Gastroesophageal sphincter (tissue), 4 donors: ENCODE measurements at regions not wholly inside any gene's neighbourhood (a gene's known extent, or its start where the extent isn't known, plus 50 kb on each side); places are given as distances from the start of the nearest gene placed in this dataset.

Source experiments
- ATAC-seq: fragments of 150-250 bp; one replicate; pipeline ENCODE4 v1.9.1; 2016; ENCODE audit warnings: mild to moderate bottlenecking, moderate library complexity
- H3K27ac ChIP-seq, 4 donors: fragments of 200-600 bp; sonication (generic) in 3 of 4; 1 replicate in 3 of 4; 2 replicates in 1 of 4; pipeline ENCODE4 v1.5.1; 2016 to 2019
- H3K27me3 ChIP-seq: fragments of 200-600 bp; sonication (generic); one replicate; pipeline ENCODE4 v1.5.1; 2019
- H3K36me3 ChIP-seq, 2 donors: fragments of 200-600 bp; sonication (generic); one replicate each; pipeline ENCODE4 v1.5.1; 2019; ENCODE audit warnings: control low read depth in 1 of 2
- H3K4me1 ChIP-seq, 3 donors: fragments of 200-600 bp; sonication (generic); 1 replicate in 2 of 3; 2 replicates in 1 of 3; pipeline ENCODE4 v1.5.1; 2016 to 2019; ENCODE audit warnings: control low read depth in 2 of 3
- H3K4me3 ChIP-seq, 2 donors: fragments of 200-600 bp; sonication (generic); one replicate each; pipeline ENCODE4 v1.5.1; 2019; ENCODE audit warnings: mild to moderate bottlenecking in 1 of 2, moderate library complexity in 1 of 2
- H3K9me3 ChIP-seq, 3 donors: fragments of 200-600 bp; sonication (generic); one replicate each; pipeline ENCODE4 v1.5.1; 2017 to 2019; ENCODE audit warnings: control low read depth in 2 of 3
- EP300 ChIP-seq: sonication (generic); formaldehyde crosslinking; IDR thresholded peaks from one replicate; pipeline ENCODE4 v1.6.1; 2017; ENCODE audit warnings: antibody characterized with exemption, mild to moderate bottlenecking
- POLR2A ChIP-seq, 2 donors: fragments of 450-650 bp; IDR thresholded peaks; one replicate each; pipeline ENCODE4 v1.6.1; 2017; ENCODE audit warnings: antibody characterized with exemption in 2 of 2, mild to moderate bottlenecking in 2 of 2, moderate library complexity in 1 of 2
- POLR2AphosphoS5 ChIP-seq: sonication (generic); formaldehyde crosslinking; IDR thresholded peaks from one replicate; pipeline ENCODE4 v1.6.1; 2017; ENCODE audit warnings: antibody characterized with exemption
- WGBS, 2 donors: methylation state at CpG; one replicate each; pipeline ENCODE4 v1.1.5; 2018; ENCODE audit warnings: low coverage in 1 of 2; 5-methylcytosine and 5-hydroxymethylcytosine counted together
- TF ChIP-seq, protein P1 (sequence below), 4 experiments: fragments of 200-600 bp in 2 of 4; fragments of 450-650 bp in 2 of 4; sonication (generic) in 1 of 4; IDR thresholded peaks; one replicate each; pipeline ENCODE4 v1.5.1; 2017 to 2019; ENCODE audit warnings: antibody characterized with exemption in 4 of 4, mild to moderate bottlenecking in 2 of 4, moderate library complexity in 2 of 4

DNA sequence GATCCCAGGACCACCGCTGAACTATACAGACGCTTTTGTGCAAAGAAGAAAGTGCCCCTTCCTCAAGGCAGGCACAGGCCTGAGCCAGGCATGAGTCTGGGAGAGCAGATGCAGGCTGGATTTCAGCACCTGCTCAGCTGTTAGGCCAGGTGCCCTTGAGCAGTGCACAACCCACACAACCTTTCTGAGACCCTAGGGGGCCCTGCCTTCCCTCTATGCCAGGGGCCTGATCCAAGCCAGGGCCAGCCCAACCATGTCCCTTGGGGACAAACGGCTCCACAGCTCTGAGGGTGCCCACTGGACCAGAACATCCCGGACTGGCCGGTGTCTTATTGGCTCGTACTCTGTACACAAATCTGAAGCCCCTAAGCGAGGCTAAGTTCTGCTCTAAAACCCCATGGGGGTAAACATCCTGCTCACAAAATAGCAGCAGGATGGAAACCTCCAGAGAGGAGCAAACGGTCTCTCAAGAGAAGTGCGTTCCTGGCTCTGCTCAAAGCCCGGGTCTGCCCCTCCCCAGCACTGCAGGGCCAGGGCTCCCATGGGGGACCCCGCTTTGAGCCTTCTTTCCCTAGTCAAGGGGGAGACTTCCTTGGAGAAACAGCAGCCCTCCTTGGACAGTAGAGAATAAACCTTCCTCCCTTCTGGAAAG lies 275.1 kb downstream of the NPHP4 start:
- Histone ChIP-seq H3K36me3 (no peaks in the 10 kb centered on the region), H3K9me3 (peaks cover 0 to 14% (median 0%) of the 10 kb centered on the region in 3 donors), H3K4me1 (peaks cover 0 to 4% (median 0%) of the 10 kb centered on the region in 3 donors), H3K27ac (no peak overlapping the region), H3K4me3 (no peak overlapping the region), H3K27me3 (peaks cover 52% of the 10 kb centered on the region)
- ATAC-seq = no peak
- WGBS, 2 donors = no CpG with 5 or more reads among the region's 11 CpGs
- TF ChIP-seq, protein P1, sequence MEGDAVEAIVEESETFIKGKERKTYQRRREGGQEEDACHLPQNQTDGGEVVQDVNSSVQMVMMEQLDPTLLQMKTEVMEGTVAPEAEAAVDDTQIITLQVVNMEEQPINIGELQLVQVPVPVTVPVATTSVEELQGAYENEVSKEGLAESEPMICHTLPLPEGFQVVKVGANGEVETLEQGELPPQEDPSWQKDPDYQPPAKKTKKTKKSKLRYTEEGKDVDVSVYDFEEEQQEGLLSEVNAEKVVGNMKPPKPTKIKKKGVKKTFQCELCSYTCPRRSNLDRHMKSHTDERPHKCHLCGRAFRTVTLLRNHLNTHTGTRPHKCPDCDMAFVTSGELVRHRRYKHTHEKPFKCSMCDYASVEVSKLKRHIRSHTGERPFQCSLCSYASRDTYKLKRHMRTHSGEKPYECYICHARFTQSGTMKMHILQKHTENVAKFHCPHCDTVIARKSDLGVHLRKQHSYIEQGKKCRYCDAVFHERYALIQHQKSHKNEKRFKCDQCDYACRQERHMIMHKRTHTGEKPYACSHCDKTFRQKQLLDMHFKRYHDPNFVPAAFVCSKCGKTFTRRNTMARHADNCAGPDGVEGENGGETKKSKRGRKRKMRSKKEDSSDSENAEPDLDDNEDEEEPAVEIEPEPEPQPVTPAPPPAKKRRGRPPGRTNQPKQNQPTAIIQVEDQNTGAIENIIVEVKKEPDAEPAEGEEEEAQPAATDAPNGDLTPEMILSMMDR (IDR thresholded peaks at IDR 0.05) = no peak
- TF ChIP-seq POLR2AphosphoS5 = no peak
- no peak for TF ChIP-seq POLR2A (IDR thresholded peaks at IDR 0.05)
- TF ChIP-seq EP300 = no peak

DNA sequence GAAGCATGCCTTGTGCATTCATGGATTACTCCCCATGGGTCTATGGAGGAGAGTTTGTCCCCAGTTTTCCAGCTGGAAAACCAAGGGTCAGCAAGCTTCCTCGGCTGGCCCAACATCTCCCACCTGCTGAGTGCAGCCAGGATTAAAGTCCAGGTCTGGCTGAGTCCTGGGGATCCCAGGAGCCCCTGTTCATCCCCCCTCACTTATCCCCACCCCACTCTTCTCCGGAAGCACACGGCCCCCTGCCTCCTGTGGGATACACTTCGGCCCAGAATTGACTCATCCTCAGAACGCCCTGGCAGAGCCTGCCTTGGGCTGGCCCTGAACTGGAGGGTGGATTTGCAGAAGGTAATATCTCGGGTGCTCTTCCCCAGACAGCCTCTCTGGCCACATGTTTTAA lies 276.1 kb downstream of the NPHP4 start:
- peaks cover 0 to 14% (median 0%) of the 10 kb centered on the region in 3 donors for H3K9me3 ChIP-seq
- 80 to 92% methylated on average over 2 to 5 of the region's 6 CpGs for WGBS, 2 donors
- no peak overlapping the region for H3K4me3 ChIP-seq
- peaks cover 55% of the 10 kb centered on the region for H3K27me3 ChIP-seq
- no peak for ATAC-seq
- TF ChIP-seq, protein P1 (IDR thresholded peaks at IDR 0.05) = no peak
- TF ChIP-seq POLR2AphosphoS5 (no peak), EP300 (no peak)
- peaks cover 0 to 4% (median 0%) of the 10 kb centered on the region in 3 donors for H3K4me1 ChIP-seq
- no peak overlapping the region for H3K27ac ChIP-seq
- no peaks in the 10 kb centered on the region for H3K36me3 ChIP-seq

DNA sequence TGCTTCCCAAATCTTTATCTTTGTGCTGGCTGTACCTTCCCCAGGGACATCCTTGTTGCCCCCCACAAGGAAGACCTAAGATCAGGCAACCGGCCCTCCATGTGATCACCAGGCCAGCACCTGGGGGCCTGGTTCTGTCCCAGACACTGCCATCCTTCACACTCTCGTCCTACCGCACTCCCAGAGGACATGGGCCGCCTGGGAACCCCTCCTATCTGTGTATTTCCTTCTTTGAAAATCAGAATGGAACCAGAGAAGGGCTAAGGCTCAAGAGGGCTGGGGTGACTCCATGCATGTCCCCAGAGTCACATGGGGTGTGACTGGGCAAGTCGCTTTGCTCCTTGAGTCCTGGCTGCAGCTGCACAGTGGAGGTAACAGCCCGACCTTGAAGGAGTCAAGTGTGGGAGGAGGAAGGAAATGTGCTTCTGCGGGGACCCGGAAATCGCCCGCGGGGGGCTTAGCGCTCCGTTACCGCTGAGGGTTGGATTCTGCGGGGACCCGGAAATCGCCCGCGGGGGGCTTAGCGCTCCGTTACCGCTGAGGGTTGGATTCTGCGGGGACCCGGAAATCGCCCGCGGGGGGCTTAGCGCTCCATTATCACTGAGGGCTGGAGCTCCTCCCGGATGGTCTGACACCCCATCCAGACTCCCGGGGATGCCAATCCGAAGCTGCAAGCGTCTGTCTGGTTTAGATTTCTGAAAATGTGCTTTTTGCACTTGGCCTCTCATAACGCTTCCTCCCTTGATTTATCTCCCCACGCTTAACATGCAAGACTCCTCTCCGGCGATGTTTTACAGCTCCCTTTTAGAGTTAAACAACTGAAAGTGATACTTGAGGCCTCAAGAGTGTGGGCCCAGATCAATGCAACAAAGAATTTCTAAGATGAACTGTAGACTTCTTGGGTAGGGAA lies 278.9 kb downstream of the NPHP4 start:
- Histone ChIP-seq H3K9me3 (peaks cover 0 to 14% (median 0%) of the 10 kb centered on the region in 3 donors), H3K27ac (no peak overlapping the region), H3K4me3 (no peak overlapping the region), H3K4me1 (no peaks in the 10 kb centered on the region), H3K36me3 (no peaks in the 10 kb centered on the region), H3K27me3 (peaks cover 51% of the 10 kb centered on the region)
- ATAC-seq = no peak
- 88 to 95% methylated on average over 8 to 26 of the region's 36 CpGs for WGBS, 2 donors
- TF ChIP-seq POLR2A (IDR thresholded peaks at IDR 0.05) (no peak), POLR2AphosphoS5 (no peak), EP300 (no peak)
- TF ChIP-seq, protein P1 (IDR thresholded peaks at IDR 0.05) = no peak

DNA sequence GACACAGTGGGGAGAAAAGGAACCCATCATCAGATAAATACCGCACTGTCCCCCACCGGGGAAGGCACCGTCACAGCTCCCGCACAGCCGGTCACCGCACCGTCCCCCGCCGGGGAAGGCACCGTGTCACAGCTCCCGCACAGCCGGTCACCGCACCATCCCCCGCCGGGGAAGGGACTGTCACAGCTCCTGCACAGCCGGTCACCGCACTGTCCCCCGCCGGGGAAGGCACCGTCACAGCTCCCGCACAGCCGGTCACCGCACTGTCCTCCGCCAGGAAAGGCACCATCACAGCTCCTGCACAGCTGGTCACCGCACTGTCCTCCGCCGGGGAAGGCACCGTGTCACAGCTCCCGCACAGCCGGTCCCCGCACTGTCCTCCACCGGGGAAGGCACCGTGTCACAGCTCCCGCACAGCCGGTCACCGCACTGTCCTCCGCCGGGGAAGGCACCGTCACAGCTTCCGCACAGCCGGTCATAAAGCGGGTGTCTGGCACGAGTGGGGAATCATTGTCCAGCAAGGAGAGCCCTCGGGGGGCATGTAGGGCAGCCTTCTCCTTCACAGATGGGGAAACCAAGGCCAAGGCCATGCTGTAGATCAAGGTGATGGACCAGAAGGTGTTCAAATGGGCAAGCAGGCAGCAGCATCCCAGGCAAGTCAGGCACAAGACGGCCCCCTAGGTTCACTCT lies 280.1 kb downstream of the NPHP4 start:
- WGBS, 2 donors = 88 to 93% methylated on average over 3 to 11 of the region's 45 CpGs
- Histone ChIP-seq H3K4me3 (no peak overlapping the region), H3K27me3 (peaks cover 49% of the 10 kb centered on the region), H3K9me3 (peaks cover 0 to 14% (median 0%) of the 10 kb centered on the region in 3 donors), H3K4me1 (no peaks in the 10 kb centered on the region), H3K27ac (no peak overlapping the region), H3K36me3 (no peaks in the 10 kb centered on the region)
- TF ChIP-seq POLR2AphosphoS5 (no peak), EP300 (no peak), POLR2A (IDR thresholded peaks at IDR 0.05) (no peak)
- TF ChIP-seq, protein P1 (IDR thresholded peaks at IDR 0.05) = no peak
- ATAC-seq = no peak
